CD4-positive, alpha-beta T cell treated with Interleukin-6 for 4 hours (primary cell): ENCODE measurements at regions not wholly inside any gene's neighbourhood (a gene's known extent, or its start where the extent isn't known, plus 50 kb on each side); places are given as distances from the start of the nearest gene placed in this dataset.

Source experiments
- DNase-seq: peaks from one replicate; pipeline ENCODE4 v3.0.0-alpha.2; 2020; ENCODE audit warnings: mixed read lengths

- DNase-seq, result no peak
Measured at GRCh38 chr22:49267996-49268395, 559.7 kb downstream of the BRD1 start.

GRCh38 chr22:49266561-49267519 is 560.8 kb downstream of the BRD1 start:
- DNase-seq, result no peak

- DNase-seq, result no peak
Measured at GRCh38 chr22:49264696-49265095, 563.0 kb downstream of the BRD1 start.

GRCh38 chr22:49263101-49263500 is 564.6 kb downstream of the BRD1 start:
- no peak for DNase-seq

GRCh38 chr22:49262167-49262566 is 565.5 kb downstream of the BRD1 start:
- no peak for DNase-seq

GRCh38 chr22:49261616-49262015 is 566.1 kb downstream of the BRD1 start:
- no peak for DNase-seq

- no peak for DNase-seq
Measured at GRCh38 chr22:49260681-49261580, 566.7 kb downstream of the BRD1 start.

- no peak for DNase-seq
Measured at GRCh38 chr22:49259839-49260615, 567.6 kb downstream of the BRD1 start.

- no peak for DNase-seq
Measured at GRCh38 chr22:49258107-49259010, 569.3 kb downstream of the BRD1 start.

- DNase-seq, result no peak
Measured at GRCh38 chr22:49257551-49257961, 570.1 kb downstream of the BRD1 start.

- no peak for DNase-seq
Measured at GRCh38 chr22:49255741-49256318, 571.8 kb downstream of the BRD1 start.

GRCh38 chr22:49255154-49255553 is 572.5 kb downstream of the BRD1 start:
- no peak for DNase-seq

GRCh38 chr22:49253656-49254055 is 574.0 kb downstream of the BRD1 start:
- DNase-seq, result no peak

- DNase-seq, result no peak
Measured at GRCh38 chr22:49251371-49251770, 576.3 kb downstream of the BRD1 start.

- no peak for DNase-seq
Measured at GRCh38 chr22:49247194-49247924, 580.3 kb downstream of the BRD1 start.

- no peak for DNase-seq
Measured at GRCh38 chr22:49244466-49245420, 582.9 kb downstream of the BRD1 start.

- DNase-seq, result no peak
Measured at GRCh38 chr22:49243965-49244364, 583.7 kb downstream of the BRD1 start.

- no peak for DNase-seq
Measured at GRCh38 chr22:49243335-49243734, 584.3 kb downstream of the BRD1 start.

GRCh38 chr22:49242480-49242879 is 585.2 kb downstream of the BRD1 start:
- no peak for DNase-seq
